SW480 (cell line): ENCODE measurements at regions not wholly inside any gene's neighbourhood (a gene's known extent, or its start where the extent isn't known, plus 50 kb on each side); places are given as distances from the start of the nearest gene placed in this dataset.

ENCODE experiments used
- DNase-seq: peaks from one replicate; pipeline ENCODE4 v3.0.0-alpha.2; 2016; ENCODE audit warnings: low spot score

DNA sequence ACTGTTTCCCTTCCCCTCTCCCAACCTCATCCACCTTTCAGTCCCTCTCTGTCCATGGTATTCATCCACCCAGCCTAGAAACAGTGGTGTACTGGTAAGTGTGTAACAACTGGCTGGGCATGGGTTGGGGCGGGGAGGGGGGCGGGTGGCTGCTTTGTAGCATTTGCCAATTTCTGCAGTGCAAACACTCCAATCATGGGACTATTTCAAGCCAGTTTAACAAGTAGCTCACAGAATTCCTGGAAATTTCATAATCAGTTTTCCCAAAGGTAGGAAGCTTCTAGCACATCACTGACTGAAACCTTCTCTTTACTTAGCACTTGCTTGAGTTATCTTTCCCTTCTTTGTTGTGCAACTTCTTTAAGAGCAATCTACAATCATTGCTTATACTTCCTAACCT is 100.8 kb upstream of the WASF3 start:
- no peak for DNase-seq

DNA sequence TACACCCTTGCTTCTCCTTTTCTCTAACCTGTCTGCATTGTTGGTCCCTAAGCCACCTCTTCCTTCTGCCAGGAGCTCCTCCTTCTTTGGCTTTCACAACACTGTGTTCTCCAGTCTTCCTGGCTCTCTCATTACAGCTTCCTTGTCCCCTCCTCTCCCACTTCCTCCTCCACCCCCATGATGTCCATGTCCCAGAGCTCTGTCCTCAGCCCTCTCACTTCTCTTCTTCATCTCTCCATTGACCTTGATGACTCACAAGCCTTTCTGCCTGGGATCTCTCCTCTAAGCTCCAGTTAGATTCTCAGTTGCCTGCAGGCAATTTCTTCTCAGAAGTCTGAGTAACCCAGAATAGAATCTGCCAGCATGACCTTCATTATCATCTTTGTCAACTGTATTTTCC is 100.3 kb upstream of the WASF3 start:
- peak; percentile 45 for DNase-seq

DNA sequence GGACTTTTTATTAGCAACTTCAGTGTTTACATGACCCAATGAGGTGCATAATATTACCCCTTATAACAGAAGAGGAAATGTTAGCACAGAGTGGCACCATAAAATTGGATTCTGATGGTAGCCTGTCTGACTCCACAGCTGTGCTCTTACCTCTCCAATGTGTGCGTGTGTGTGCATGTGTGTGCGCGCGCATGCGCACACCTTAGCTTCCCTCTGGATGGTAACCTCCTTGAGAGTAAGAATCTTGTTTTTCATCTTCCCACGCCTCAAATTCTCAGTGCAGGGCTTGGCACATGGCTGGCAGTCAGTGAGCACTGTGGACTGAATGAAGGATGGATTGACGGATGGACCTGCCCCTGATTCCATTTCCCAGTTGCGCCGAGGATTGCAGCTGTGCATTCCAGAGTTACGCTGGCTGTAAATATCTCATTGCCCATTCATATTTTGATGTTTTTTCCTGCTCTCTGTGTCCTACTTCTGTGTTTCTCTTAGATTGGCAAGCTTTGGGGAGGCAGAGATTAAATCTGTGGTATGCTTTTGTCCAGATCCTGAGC is 99.2 kb upstream of the WASF3 start:
- DNase-seq = peak; percentile 45

DNA sequence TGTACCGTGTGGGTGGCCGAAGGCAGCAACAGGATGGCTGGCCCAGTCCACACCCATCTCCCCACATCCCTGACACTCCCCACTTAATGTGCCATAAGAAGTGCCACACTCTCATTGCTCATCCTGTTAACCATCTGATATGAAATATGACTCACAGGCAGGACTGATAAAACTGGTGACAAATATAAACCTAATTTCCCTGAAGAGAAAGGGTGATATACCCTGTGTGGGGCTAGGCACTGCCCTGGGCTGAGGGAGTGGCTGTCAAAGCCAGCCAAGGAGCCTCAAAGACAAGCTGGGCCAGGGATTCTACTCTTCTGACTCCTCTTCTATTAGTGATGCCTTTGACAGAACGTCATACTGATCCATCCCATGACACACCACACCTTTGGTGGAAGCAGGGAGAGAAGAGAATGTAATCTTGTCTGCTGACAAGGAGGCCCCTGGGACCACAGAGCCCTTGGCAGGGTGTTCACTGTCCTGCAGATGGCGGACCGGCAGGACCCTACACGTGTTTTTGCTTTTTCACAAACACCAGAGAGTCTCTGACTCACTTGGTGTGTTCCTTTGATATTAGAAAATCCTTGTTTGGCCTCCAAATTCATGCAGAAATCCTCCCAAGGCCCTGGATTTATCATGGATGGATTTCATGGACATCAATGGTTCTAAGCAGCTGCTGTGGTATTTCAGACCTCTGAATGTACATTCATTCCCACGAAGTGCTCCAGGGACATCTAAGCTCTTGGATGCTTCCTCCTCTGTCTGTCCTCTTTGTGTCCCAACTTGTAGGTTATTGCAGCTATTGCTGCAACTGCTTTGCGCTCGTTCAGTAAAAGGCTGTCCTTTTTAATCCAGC is 98.0 kb upstream of the WASF3 start:
- peak; percentile 90 for DNase-seq

DNA sequence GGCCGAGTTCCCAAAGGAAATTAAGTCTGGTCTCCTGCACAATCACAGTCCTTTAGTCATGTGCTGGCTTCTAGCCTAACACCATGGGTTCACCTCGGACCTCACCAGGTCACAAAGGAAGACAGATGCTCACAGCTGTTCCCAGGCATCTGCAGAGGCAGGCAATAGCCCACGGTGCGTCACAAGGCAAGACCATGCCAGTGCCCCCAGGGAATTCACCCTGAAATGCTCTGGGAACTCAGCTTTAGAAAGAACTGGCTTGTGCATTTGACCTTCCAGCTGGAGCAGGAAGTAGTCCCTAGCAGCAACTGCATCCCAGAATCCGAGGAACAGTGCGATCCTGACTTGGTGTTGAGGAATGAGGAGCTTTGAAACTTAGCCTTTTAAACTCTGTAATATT is 96.8 kb upstream of the WASF3 start:
- no peak for DNase-seq

DNA sequence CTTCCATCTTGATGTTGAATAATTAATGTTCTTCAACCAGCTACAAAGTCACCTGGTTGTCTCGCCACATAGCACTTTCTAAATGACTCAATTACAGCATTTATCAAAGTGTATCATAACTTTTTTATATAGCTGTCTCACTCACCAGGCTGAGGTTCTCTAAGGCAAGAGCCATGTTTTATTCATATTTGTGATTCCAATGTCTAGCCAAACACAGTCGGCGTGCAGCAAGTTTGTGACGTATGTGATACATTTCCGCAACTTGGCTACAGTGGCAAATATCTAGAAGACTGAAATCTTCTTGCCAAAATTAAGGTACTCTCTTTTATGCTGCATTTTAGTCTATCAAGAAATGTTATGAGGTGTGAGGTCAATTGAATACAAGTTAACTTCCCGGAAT is 94.2 kb upstream of the WASF3 start:
- no peak for DNase-seq

DNA sequence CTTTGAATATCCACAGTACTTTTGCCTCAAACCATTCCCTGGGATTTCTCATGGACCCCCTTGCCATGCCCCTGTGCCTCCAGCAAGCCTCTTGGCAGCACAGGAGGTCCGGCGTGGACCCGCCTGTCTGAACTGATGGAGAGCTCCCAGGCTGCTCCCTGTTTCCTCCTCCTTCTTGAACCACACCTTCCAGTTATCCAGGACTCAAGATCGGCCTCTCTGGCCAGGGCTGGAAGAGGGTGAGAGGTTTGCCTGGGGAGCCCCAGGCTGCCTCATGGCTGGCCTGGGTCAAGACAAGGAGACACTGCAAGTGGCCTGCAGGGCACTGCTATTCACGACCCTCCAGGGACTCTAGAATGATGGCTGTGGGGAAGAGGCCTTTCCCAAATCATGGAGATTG is 93.6 kb upstream of the WASF3 start:
- no peak for DNase-seq

DNA sequence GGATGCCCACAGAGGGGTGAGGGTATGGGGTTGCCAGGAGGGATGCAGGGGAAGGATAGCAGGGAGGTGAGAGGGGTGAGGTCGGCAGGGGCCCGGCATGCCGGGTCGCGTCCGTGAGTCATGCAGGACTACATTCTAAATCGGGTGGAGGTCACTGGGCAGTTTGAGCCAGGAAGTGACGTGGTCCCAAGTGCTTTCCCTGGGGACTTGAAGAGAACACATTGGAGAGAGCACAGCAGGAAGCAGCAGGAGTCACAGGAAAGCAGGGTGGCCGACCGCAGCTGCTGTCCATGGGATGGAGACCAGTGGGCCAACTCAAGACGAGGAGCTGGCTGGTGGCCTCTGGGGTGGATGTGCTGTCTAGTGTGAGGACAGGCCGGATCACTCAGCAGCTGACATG is 92.0 kb upstream of the WASF3 start:
- DNase-seq = no peak

DNA sequence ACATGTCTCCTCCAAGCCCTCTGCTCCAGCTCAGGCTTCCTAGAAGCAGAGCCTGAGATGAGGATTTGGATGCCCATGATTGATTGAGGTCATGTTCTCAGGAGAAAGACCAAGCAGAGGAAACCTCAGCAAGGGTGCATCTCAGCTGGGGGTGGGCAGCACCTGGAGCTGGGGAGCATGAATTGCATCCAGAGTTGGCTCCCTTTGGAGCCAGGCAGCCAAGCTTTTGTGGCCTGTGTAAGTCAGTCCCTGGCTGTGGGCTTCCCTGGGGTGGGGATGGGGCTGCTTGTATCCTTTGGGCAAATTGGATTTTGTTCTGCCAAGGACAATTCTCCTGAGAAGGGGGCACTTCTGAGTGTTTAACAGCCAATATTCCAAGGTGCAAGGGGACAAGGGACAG is 91.5 kb upstream of the WASF3 start:
- DNase-seq = no peak

DNA sequence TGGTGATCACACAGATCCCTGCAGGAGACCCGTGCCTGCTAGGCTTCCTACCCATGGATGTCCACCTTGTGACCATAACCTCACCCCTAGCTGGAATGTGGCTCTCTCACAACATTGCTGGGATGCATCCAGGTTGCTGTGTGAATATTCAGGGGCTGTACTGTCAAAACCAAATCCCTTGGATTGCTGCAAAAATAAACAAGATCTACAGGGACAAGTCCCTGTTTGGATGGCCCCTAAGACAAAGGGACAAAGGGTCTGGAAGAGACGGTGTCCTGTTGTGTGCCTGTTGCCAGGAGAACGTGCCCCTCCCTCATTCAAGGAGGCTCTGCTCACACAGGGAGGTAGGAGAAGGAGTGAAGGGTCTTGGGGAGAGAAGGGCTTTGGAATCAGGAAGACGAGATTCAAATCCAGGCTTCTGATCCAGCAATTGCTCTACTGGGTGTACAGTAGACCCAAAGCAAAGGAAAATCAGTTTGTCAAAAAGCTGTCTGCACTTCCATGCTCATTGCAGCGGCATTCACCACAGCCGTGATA is 89.2 kb upstream of the WASF3 start:
- DNase-seq = peak; percentile 36

DNA sequence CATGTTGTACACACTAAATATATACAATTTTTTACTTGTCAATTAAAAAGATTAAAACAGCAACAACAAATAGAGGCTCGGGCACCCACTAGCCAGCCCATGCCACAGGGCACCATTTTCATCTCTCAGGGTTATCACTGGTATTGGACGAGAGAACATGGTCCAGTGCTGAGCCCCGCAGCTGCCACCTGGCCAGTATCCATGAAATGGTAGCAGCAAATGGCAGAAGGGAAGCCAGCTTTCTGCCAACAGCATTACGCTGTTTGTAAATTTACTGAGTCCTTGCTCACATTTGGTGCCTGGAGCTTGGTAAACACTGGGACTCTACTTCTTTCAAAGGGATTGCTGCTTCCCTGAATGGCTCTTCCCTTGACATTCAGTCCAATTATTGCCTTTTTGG is 87.9 kb upstream of the WASF3 start:
- no peak for DNase-seq

DNA sequence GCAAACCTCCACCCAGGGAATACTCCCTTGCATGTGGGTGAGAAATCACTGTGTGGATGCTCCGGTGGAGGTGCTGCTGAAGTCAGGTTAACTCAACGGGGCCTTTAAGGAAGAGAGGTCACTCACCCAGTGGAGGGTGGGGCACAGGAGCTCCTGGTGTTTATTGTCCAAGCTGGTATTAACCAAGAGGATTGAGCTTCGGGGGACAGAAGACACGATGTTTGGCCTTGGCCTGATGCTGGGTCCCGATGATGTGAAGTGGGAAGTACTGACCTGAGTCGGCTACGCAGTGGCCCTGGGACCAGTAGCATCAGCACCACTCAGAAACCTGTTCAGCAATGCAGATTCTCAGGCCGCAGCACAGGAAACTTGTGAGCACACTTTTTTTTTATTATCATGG is 85.7 kb upstream of the WASF3 start:
- no peak for DNase-seq

DNA sequence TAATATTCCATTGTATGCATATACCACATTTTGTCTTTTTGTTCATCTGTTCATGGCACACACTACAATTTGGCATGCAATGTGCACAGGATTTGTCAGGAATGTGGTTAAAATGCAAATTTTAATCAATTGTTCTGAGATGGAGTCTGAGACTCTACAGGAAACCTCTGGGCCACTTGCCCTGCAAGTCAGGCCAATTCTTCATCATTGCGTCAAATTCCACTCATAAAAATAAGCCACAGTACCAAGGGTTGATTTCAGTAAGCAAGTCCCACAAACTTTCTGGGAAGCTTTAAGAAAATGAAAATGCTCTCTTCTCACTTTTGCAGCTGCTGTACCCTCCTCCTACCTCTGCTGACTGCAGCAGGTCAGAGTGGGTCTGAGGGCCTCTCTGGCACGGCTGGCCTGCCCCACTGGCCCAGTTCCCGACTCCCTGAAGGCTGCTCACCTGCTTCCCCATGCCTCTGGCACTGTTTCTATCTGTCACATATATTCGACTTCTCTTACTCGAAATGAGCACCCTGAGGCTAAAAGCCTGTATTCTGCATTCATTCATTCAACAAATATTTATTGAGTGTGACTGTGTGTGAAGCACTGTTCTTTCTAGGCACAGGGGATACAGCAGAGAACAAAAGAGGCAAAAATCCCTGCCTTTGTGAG is 83.8 kb upstream of the WASF3 start:
- DNase-seq = no peak

DNA sequence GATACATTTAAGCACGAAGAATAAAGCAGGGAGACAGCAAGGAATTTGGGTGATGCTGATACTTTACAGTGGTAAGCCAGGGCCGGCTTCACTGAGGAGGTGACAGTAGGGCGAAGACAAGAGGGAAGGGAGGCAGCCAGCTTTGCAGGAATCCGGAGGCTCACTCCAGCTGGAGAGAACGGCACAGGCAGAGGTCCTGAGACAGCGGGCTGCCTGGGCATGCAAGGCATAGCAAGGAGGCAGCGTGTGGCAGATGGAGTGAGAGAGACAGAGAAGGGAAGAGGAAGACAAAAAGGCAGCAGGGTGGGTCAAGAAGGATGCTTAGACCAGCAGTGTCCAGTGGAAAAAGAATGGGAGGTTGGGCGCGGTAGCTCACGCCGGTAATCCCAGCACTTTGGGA is 83.2 kb upstream of the WASF3 start:
- DNase-seq = no peak

DNA sequence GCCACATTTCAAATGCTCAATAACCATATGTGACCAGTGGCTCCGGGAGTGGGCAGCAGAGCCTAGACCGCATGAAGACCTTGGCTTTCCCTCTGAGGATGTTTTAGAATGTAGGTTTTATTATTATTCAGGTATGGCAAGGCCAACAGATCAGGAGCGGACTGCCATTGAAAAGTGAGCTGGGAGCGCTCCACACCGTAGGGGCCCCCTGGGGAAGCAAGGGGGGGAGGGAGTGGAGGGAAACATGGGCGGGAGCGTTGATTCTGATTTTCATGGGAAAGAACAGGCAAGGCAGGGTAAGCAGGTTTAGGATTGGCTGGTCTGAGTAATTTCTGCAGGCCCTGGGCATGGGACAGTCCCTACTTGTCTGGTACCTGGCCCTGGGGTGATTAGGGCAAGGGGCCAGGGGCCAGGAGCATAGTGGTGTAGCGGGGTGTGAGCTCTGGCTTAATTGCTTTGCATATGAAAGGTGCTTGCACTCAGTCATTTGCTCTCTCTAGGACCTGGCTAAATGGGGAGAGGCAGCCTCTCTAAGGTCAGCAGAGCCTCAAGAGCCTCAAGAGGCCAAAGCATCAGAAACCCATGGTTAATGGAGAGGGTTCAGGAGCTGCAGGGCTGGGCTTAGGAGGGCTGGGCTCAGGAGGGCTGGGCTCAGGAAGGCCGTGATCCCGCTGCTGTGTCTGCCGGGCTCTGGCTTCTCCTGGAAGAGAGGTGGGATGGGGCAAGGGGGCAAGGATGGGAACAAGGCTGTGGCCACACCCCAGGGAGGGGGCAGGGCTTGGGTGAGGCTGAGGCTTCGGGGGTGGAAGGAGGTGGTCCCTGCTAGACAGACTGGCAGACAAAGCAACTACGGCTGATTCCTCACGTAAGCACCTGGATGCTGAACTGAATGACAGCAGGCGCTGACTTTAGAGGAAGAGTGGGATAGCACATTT is 82.0 kb upstream of the WASF3 start:
- DNase-seq = no peak

DNA sequence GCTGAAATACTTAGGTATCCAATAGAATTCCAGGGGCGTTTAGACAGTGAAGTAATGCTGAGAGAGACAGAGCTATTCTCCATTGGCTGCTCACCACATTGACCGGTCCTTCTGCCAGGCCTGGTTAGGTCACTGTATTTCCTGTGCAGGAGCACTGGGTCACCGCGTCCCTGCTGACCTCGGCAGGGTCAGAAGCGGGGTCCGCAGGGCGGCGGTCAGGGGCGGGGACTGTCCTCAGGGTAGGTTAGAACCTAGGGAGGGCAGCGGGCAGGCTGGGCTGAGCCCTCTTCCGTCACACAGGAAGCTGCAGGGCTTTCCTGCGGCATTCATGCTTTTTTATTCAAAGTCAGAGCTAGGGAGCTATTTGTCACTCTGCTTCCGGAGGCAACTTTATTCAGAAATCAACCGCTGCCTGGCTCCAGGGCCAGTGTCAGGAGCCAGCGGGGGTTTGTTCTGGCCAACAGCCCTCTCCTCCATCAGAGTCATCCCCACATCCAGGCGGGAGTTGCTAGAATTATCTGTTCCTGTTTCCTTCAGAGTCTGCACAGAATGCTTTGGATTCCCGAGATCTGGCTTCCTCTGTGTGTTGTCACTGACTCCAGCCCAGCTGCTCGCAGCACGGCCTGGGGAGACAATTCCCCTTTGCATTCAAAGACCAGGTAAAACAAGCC is 81.2 kb upstream of the WASF3 start:
- DNase-seq = peak; percentile 15

DNA sequence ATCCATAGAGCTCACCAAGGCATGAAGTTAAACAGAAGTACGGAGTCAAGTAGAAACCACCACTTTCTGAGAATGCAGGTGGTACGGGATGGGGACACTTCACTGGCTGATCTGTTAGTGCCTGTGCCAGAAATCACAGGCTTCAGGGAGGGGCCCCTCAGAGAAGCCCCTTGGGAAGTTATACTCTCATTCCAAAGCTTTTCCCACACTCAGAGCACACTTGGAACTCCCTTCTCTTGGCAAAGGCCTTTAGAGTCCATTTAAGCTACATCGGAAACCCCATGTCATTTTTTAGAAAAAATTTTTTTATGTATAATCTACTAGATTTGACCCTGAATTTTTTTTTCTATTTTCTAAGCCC is 80.7 kb upstream of the WASF3 start:
- DNase-seq = no peak

DNA sequence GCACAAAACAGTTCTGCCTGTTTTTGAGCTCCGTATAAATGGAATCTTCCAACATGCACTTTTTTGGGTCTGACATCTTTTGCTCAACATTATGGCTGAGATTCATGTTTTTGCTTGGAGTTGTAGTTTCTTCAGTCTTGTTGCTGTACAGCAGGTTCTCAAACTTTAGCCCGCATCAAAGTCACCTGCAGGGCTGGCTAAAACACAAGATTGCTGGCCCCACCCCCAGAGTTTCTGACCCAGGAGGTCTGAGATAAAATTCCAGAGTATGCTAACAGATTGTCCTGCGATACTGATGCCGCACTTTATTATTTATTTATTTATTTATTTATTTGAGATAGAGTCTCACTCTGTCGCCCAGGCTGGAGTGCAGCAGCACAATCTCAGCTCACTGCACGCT is 79.8 kb upstream of the WASF3 start:
- DNase-seq = no peak

DNA sequence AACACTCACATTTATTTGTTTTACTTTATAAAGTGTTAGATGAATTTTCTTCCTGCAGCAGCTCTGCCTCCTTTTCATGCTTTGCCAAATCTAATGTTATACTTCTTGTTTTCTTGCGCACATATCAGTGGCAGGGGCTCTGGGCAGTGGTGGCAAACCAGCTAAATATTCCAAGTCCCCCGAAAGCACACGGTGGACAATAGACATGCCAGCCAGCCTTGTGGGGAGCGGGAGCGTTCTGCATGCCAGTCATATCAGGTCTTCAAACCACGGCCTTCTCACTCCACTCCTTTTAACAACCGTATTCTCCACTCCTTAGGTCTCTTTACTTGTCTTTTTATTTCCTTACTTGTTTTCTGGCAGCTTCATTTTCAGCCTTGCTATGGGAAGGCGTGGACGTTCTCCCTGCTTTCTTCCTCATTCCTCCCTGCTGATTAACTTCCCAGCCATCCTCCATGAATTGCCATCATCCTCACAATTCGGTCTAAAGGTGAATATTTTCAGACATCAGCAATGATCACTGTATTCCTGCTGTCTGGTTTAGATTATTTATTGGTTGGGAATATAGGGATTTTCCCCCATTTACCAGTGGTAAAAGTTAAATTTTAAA is 77.1 kb upstream of the WASF3 start:
- no peak for DNase-seq

DNA sequence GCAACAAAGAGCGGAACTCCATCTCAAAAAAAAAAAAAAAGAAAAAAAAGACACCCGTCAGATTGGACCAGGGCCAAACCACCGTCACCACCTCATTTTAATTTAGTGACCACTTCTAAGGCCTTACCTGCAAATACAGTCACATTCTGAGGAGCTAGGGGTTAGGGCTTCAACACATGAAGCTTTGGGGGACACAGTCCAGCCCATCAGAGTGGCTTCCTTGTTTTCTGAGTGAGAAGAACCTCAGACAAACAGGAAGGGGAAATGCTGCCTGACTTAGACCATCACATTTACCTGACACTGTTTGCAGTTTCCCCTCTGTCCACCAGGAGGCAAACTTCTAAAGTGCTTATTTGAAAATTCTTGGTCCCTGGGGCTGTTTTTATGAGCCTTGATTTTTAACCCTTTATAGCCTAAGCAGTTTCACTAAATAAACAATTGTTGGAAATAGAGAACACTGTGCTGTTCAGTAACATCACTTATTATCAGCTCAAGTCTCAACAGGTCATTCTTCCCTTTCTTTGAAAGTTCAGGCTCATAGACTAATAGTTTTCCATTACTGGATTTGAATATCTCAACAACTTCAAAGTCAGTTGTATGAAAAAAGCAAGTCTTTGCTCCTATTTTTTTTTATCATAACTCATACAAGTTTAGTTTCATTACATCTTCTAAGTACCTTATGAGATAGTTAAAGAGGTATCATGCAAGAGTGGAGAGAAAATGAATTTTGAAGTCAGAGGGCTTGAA is 74.9 kb upstream of the WASF3 start:
- DNase-seq = peak; percentile 98
